ENCODE measurements at regions not wholly inside any gene's neighbourhood (a gene's known extent, or its start where the extent isn't known, plus 50 kb on each side); places are given as distances from the start of the nearest gene placed in this dataset.

- no peaks in the 10 kb centered on the region for H3K4me1 ChIP-seq (ENCODE audit: control insufficient read depth, extremely low read depth, insufficient read depth, low read length)
- FAIRE-seq, result no peak
- CTCF ChIA-PET, result no interaction called here
- POLR2A ChIA-PET, result no interaction called here
- intact Hi-C loops (cut with micrococcal nuclease), result no loop called here
- no peaks in the 10 kb centered on the region for H3K36me3 ChIP-seq (ENCODE audit: control insufficient read depth in 2 of 2, extremely low read depth in 1 of 2, insufficient read depth in 2 of 2, low read length in 2 of 2)
- no peak overlapping the region for H3K4me2 ChIP-seq (ENCODE audit: insufficient read depth, low read length)
- dilution Hi-C loops (cut with MboI; ENCODE audit: extremely low pct_ligation_motif_present, low sequenced_read_pairs), result no loop called here
- H3K27me3 ChIP-seq (ENCODE audit: control insufficient read depth in 2 of 2, insufficient read depth in 2 of 2, low read length in 2 of 2), result no peaks in the 10 kb centered on the region
- TF ChIP-seq EZH2 (IDR thresholded peaks at IDR 0.05; ENCODE audit: borderline replicate concordance, low read depth, low read length, severe bottlenecking) (no peak), CTCF (IDR thresholded peaks at IDR 0.05; ENCODE audit: extremely low read depth in 1 of 2, insufficient read depth in 1 of 2, low read depth in 1 of 2, low read length in 2 of 2) (no peak), POLR2AphosphoS5 (IDR thresholded peaks at IDR 0.05; ENCODE audit: insufficient read depth, low read depth, low read length) (no peak), GATA2 (IDR thresholded peaks at IDR 0.05; ENCODE audit: insufficient read depth, insufficient read length, low read depth, low read length) (no peak), JUN (IDR thresholded peaks at IDR 0.05; ENCODE audit: borderline replicate concordance, insufficient read depth, insufficient read length, low read depth) (no peak), MAX (IDR thresholded peaks at IDR 0.05; ENCODE audit: insufficient read depth, insufficient read length) (no peak), POLR2A (IDR thresholded peaks at IDR 0.05; ENCODE audit: low read depth, low read length) (no peak), MYC (IDR thresholded peaks at IDR 0.05; ENCODE audit: low read depth, low read length) (no peak), FOS (IDR thresholded peaks at IDR 0.05; ENCODE audit: borderline replicate concordance, insufficient read depth, low read length) (no peak)
- H3K4me3 ChIP-seq (replicated peaks in 1 of 3; ENCODE audit: insufficient read depth in 1 of 3, low read depth in 1 of 3, low read length in 3 of 3), result no peak overlapping the region
- no peaks in the 10 kb centered on the region for H3K9me3 ChIP-seq (replicated peaks; ENCODE audit: control insufficient read depth, insufficient read depth, low read length)
- BruUV-seq (replicated peaks), result no TSS peak
- DNase-seq (ENCODE audit: low read depth, low spot score), result no peak
- H2AFZ ChIP-seq (ENCODE audit: low read depth, low read length), result no peak overlapping the region
- H4K20me1 ChIP-seq (replicated peaks; ENCODE audit: control insufficient read depth, extremely low read depth, insufficient read depth, low read length), result no peaks in the 10 kb centered on the region
- H3K9ac ChIP-seq (replicated peaks; ENCODE audit: extremely low read depth, insufficient read depth, low read length), result no peak overlapping the region
- H3K9me1 ChIP-seq (replicated peaks; ENCODE audit: control insufficient read depth, extremely low read depth, insufficient read depth, low read length), result no peaks in the 10 kb centered on the region
- H3K79me2 ChIP-seq (ENCODE audit: control insufficient read depth, insufficient read depth, low read length), result no peaks in the 10 kb centered on the region
- H3K27ac ChIP-seq (ENCODE audit: insufficient read depth, low read depth, low read length), result no peak overlapping the region
Observed at GRCh38 chr14:34195964-34196363, 245.1 kb upstream of the EGLN3 start.

Measured in endothelial cell of umbilical vein (primary cell).